Urinary bladder (tissue), 4 donors: ENCODE measurements at regions not wholly inside any gene's neighbourhood (a gene's known extent, or its start where the extent isn't known, plus 50 kb on each side); places are given as distances from the start of the nearest gene placed in this dataset. TPM values are rescaled to one million over a fixed set of nuclear protein-coding genes. Genes with fewer than 3 reads are reported as not detected.

Source experiments
- DNase-seq: peaks from one replicate; pipeline ENCODE4 v3.0.0-alpha.2; 2015; ENCODE audit errors: extremely low spot score
- H3K27ac ChIP-seq: one replicate; pipeline ENCODE4 v1.5.1; 2013; ENCODE audit warnings: low read depth, mild to moderate bottlenecking, moderate library complexity
- H3K36me3 ChIP-seq: one replicate; pipeline ENCODE4 v1.6.1; 2013; ENCODE audit warnings: mild to moderate bottlenecking, moderate library complexity; ENCODE audit not compliant: insufficient read depth
- H3K4me1 ChIP-seq: one replicate; pipeline ENCODE4 v1.6.1; 2013; ENCODE audit warnings: mild to moderate bottlenecking, moderate library complexity; ENCODE audit not compliant: insufficient read depth
- H3K4me3 ChIP-seq: one replicate; pipeline ENCODE4 v1.5.1; 2013; ENCODE audit warnings: low read depth, low read length
- WGBS: extraction: QIAGEN DNeasy Blood & Tissue Kit; methylation state at CpG from one replicate; pipeline ENCODE4 v1.1.7; 2013; 5-methylcytosine and 5-hydroxymethylcytosine counted together
- small RNA-seq: library from RNA; depleted of rRNA; stranded (forward); fragments of <200 nt; gene quantifications from one replicate; pipeline ENCODE3, GENCODE V24; 2014
- donor health status: healthy with polysubstance abuse.
- donor health status: healthy.

DNA sequence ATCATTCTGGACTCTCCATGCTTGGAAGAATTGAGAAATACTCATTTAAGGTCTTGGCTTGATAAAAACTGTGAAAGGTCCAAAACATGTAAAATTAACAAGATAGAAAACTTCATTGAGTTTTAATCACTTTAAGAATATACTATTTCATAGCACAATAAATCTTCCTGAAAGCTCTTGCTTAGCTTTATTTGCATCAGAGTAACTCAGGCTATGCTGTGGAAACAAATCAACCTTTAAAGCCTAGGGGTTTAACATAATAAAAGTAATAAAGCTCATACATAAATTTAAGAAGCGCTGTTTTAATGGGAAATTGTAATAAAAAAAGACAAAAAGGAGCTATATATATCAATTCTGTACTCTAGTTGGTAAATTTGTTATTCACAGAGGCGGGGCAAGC is 77.2 kb upstream of the PTCHD4 start:
- WGBS = 82% methylated on average over 2 of the region's 2 CpGs
- H3K4me1 ChIP-seq = no peaks in the 10 kb centered on the region
- no peak for DNase-seq
- H3K27ac ChIP-seq = no peak overlapping the region
- no peaks in the 10 kb centered on the region for H3K36me3 ChIP-seq
- no peak overlapping the region for H3K4me3 ChIP-seq

DNA sequence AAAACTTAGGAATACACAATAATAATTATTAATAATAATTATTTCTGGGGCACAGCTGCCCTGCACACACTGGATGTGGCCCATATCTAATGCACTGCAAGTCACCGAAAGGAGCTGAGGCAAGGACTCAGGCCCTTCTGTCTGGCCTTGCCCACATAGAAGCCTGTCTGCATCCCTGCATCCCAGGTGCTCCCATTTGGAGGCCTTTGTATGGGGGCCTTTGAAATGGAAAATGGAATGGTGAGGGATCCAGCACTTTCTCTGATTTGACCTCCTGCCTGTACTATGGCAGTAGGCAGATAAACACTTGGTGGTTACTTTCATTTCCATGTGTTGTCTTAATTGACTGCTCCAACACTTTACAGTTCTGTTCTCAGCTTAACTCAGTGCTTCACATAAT is 75.7 kb upstream of the PTCHD4 start:
- Histone ChIP-seq H3K4me1 (no peaks in the 10 kb centered on the region), H3K27ac (no peak overlapping the region), H3K4me3 (no peak overlapping the region), H3K36me3 (no peaks in the 10 kb centered on the region)
- whole genome bisulfite sequencing = 91% methylated on average over 1 of the region's 1 CpG
- DNase-seq = no peak

DNA sequence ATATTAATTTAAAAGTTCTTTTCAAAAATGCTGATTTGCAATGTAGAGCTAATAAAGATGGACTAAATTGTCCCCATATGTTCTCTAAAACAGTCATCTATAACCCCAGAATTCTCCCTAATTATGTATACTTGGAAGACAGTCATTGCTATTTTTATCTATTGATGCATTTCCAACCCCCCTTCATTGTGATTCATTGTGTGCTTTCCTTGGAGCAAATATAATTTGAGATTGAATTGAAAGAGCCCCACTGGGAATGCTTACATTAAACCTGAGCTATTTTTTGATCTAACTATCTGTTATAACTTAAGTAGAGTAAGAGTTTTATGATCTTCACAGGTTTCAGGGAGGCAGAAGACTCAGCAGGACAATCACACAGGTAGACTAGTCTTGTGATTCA is 73.7 kb upstream of the PTCHD4 start:
- H3K27ac ChIP-seq = no peak overlapping the region
- DNase-seq = no peak
- H3K4me1 ChIP-seq = no peaks in the 10 kb centered on the region
- no peaks in the 10 kb centered on the region for H3K36me3 ChIP-seq
- no peak overlapping the region for H3K4me3 ChIP-seq

DNA sequence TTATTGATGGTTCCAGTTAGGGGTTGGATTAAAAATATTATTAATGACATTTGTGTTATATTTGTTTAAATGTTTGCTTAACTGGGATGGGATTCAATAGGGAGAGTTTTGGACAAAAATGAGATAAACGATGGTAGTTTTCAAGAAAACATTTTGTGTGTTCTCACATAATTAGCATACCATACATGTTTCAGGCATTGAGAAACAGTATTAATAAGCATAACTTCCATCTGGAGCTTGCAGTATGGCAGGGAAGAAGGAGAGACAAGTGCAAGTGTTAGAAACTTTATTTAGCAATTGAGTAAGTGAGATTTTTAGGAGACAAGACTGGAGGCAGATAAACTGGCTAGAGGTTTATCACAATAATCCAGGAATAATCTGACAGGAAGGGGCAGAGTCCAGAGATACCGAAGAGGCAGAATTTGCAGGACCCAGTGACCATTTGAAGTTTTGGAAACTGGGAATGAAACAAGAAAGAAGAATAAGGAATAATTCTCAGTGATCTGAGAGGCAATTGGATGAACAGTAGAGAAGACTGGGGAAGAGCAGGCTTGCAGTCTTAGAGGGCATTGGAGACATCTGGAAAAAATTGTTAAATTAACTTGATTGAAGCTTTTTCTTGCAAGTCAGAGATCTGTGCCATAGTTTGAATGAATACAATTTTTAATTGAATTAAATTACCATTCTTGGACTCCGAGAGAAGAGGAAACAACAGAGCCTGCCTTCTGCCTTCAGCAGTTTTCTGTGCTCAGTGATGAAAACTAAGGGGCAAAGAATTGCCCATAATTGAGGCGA is 73.0 kb upstream of the PTCHD4 start:
- Histone ChIP-seq H3K4me1 (no peaks in the 10 kb centered on the region), H3K36me3 (no peaks in the 10 kb centered on the region), H3K4me3 (no peak overlapping the region), H3K27ac (no peak overlapping the region)
- DNase-seq = no peak
- WGBS = 70% methylated on average over 4 of the region's 4 CpGs

DNA sequence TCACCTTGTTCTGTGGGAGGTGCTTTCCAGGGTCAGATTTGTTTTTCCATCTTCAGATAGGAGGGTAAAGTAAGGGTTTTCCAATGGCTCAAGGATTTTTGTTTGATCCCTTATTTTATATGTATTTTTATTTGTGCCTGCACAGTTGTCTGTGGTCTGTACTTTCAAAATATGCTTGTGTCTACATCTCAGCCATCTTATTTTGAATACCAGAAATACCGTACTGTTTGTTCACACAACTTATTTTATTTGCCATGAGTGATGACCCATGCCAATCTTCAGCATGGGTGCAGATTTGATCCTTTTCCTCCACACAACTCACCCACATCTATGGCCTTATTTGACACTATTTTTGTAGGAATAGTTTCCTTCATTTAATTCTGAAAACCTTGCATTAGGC is 72.2 kb upstream of the PTCHD4 start:
- no peak overlapping the region for H3K4me3 ChIP-seq
- H3K27ac ChIP-seq = no peak overlapping the region
- no peaks in the 10 kb centered on the region for H3K4me1 ChIP-seq
- no peak for DNase-seq
- no peaks in the 10 kb centered on the region for H3K36me3 ChIP-seq
- 83% methylated on average over 1 of the region's 1 CpG for WGBS

DNA sequence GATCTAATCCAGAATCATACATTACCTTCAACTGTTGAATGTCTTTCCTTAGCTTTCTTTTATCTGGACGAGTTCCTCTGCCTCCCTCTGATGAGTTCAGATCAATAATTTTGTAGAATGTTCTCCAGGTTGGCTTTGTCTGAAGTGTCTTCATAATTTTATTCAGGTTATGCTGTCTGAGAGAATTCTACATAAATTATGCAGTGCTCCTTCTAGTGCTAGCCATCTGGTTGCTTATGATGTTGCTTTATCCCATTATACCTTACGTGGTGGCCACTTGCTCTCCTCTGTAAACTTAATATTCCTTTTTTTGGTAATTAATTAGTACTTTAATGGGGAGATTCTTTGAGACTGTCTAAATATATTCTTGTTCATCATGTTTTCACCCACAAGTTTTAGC is 67.7 kb upstream of the PTCHD4 start:
- Histone ChIP-seq H3K27ac (no peak overlapping the region), H3K36me3 (no peaks in the 10 kb centered on the region), H3K4me3 (no peak overlapping the region), H3K4me1 (no peaks in the 10 kb centered on the region)
- 84% methylated on average over 2 of the region's 2 CpGs for WGBS
- DNase-seq = no peak

DNA sequence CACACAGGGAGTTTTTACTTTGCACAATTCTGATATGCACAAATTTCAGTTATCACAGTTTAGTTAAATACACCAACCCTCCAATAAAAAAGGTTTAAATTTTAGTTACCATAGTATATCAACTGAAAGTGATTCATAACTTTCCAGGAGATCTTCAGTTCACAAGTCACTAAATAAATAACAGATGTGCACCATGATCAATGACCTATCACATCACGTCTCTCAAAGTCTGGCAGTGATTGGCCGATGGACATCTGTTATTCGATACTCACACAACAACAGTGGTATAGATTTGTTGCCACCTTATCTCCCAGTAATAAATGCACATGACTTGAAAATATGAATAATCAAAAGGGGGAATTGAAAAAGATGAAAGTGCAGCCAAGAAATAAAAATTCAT is 66.8 kb upstream of the PTCHD4 start:
- Histone ChIP-seq H3K36me3 (no peaks in the 10 kb centered on the region), H3K4me3 (no peak overlapping the region), H3K27ac (no peak overlapping the region), H3K4me1 (no peaks in the 10 kb centered on the region)
- 71% methylated on average over 3 of the region's 3 CpGs for WGBS
- DNase-seq = no peak

DNA sequence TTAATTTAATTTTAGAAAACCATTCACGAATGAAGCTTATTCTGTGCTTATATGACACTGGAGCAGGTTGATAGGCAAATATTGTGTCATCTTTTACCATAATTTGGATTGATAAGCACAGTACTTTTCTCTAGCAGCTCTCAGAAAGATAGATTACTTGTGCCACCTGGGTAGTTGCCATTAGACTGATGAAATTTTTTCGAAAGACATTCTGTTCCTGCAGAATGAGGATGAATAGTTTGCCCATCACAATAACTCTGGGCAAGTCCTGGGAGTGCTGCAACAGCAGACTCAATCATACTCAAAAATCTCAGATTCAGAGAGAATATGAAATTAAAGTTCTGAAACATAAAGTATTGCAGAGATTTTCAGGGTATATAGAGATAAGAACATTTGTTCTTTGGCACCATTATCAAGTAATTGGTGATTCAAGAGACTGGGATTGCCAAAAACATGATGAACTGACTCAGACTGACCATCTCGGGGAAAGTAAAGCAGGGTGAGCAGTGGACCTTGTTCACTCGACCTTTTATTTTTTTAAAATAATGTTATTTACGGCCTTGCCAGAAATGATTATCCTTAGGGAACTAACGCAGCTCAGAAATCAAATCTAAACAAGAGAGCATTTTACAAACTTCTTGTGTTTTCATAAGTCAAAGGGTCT is 65.8 kb upstream of the PTCHD4 start:
- no peaks in the 10 kb centered on the region for H3K4me1 ChIP-seq
- no peak overlapping the region for H3K27ac ChIP-seq
- no peak for DNase-seq
- H3K36me3 ChIP-seq = no peaks in the 10 kb centered on the region
- no peak overlapping the region for H3K4me3 ChIP-seq
- WGBS = 62% methylated on average over 6 of the region's 6 CpGs

DNA sequence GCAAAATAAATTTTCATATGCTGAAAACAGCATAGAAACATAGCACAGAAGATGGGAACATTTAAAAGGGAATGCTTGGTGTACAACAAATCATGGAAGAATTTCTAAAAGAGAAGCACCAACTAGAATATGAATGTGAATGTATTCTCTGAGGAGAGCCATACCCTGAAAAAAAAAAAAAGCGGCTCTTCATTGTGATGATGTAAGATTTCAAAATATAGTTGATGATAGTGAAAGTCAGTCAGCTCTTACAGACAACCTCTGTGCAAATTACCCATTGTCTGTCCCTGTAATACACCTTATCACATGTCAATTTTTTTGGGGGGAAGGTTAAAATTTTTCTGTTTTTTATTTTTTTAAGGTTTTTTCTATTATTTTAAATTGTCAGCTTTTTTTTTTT is 58.6 kb upstream of the PTCHD4 start:
- H3K36me3 ChIP-seq = no peaks in the 10 kb centered on the region
- DNase-seq = no peak
- H3K27ac ChIP-seq = no peak overlapping the region
- H3K4me1 ChIP-seq = no peaks in the 10 kb centered on the region
- 94% methylated on average over 1 of the region's 1 CpG for WGBS
- H3K4me3 ChIP-seq = no peak overlapping the region

Small RNA genes lying in the stretch of these regions (small RNA-seq; reads per million reads assigned to genes)
- gene FO393413.1 (not detected), gene RNU7-65P (not detected)
